HEK293 (cell line): ENCODE measurements at regions not wholly inside any gene's neighbourhood (a gene's known extent, or its start where the extent isn't known, plus 50 kb on each side); places are given as distances from the start of the nearest gene placed in this dataset.

ENCODE experiments used
- CTCF ChIP-seq: fragments of 450-650 bp; formaldehyde crosslinking; IDR thresholded peaks from 2 replicates; pipeline ENCODE4 v1.5.1; 2016; ENCODE audit warnings: missing biosample characterization, missing genetic modification characterization
- REPIN1 ChIP-seq: fragments of 450-650 bp; formaldehyde crosslinking; IDR thresholded peaks from 2 replicates; pipeline ENCODE4 v1.5.1; 2017; ENCODE audit warnings: missing biosample characterization, missing genetic modification characterization, low read depth
- ZNF2 ChIP-seq: fragments of 450-650 bp; formaldehyde crosslinking; IDR thresholded peaks from 2 replicates; pipeline ENCODE4 v1.5.1; 2016; ENCODE audit warnings: missing biosample characterization, missing genetic modification characterization
- ZNF24 ChIP-seq: fragments of 450-650 bp; formaldehyde crosslinking; IDR thresholded peaks from 2 replicates; pipeline ENCODE4 v1.5.1; 2016; ENCODE audit warnings: missing biosample characterization, missing genetic modification characterization
- ZNF274 ChIP-seq, 2 experiments: fragments of 200-500 bp in 1 of 2; fragments of 450-650 bp in 1 of 2; sonication (Bioruptor generic) in 1 of 2; formaldehyde crosslinking in 1 of 2; IDR thresholded peaks; 2 replicates each; pipeline versions ENCODE4 v1.5.1 to v1.6.1; 2014 to 2016; ENCODE audit warnings: borderline replicate concordance in 1 of 2, inconsistent platforms in 1 of 2, low read length in 1 of 2, missing biosample characterization in 1 of 2, missing genetic modification characterization in 1 of 2
- ZNF324 ChIP-seq: fragments of 450-650 bp; formaldehyde crosslinking; IDR thresholded peaks from 2 replicates; pipeline ENCODE4 v1.5.1; 2016; ENCODE audit warnings: missing biosample characterization, missing genetic modification characterization
- ZNF37A ChIP-seq: fragments of 450-650 bp; IDR thresholded peaks from 2 replicates; pipeline ENCODE4 v1.5.1; 2018; ENCODE audit warnings: missing biosample characterization, missing genetic modification characterization
- ZNF639 ChIP-seq: fragments of 450-650 bp; formaldehyde crosslinking; IDR thresholded peaks from 2 replicates; pipeline ENCODE4 v1.5.1; 2016; ENCODE audit warnings: missing biosample characterization, missing genetic modification characterization
- ZNF843 ChIP-seq: fragments of 450-650 bp; formaldehyde crosslinking; IDR thresholded peaks from 2 replicates; pipeline ENCODE4 v1.5.1; 2016; ENCODE audit warnings: missing biosample characterization, missing genetic modification characterization

- TF ChIP-seq CTCF (tag by site-specific recombination) = no peak
- TF ChIP-seq ZNF843 (tag by site-specific recombination) = no peak
- no peak for TF ChIP-seq ZNF274 (IDR thresholded peaks at IDR 0.05; ENCODE audit: low read length)
- TF ChIP-seq ZNF274 (tag by site-specific recombination; IDR thresholded peaks at IDR 0.05; ENCODE audit: borderline replicate concordance) = no peak
- no peak for TF ChIP-seq ZNF2 (tag by site-specific recombination)
- TF ChIP-seq ZNF639 (tag by site-specific recombination) = no peak
- no peak for TF ChIP-seq ZNF37A (tag by site-specific recombination)
- no peak for TF ChIP-seq REPIN1
- no peak for TF ChIP-seq ZNF24
- TF ChIP-seq ZNF324 (tag by site-specific recombination) = no peak
Measured at GRCh38 chr4:26130841-26131432, 189.9 kb upstream of the RBPJ start.
